Naive thymus-derived CD8-positive, alpha-beta T cell (primary cell): ENCODE measurements at regions not wholly inside any gene's neighbourhood (a gene's known extent, or its start where the extent isn't known, plus 50 kb on each side); places are given as distances from the start of the nearest gene placed in this dataset.
"Not testable (repeated sequence)": the region's sequence is repeated elsewhere in the genome, so short reads cannot be mapped to it uniquely, and the experiment has no call there.

Experiments used
- ATAC-seq, 2 donors: fragments of 150-1000 bp; cut with Tn5 transposase in 1 of 2; sonication (Bioruptor Pico), chemical (Tn5 transposase) in 1 of 2; 1 replicate in 1 of 2; 2 replicates in 1 of 2; pipeline ENCODE4 v1.10.0; 2021; ENCODE audit warnings: mild to moderate bottlenecking in 2 of 2, moderate library complexity in 2 of 2
- POLR2A ChIA-PET: fragments of 350-600 bp; sonication (Branson Sonifier 250); formaldehyde crosslinking; loops from one replicate; lab custom pipeline; 2021; ENCODE audit warnings: antibody characterized with exemption; lab: Charles Lee
- DNase-seq, 10 donors: peaks; one replicate each; pipeline versions ENCODE4 v3.0.0 to v3.0.0-alpha.2; 2020 to 2022
- H3K27ac Mint-ChIP-seq, 10 donors: one replicate each; pipeline ENCODE4 v1.8.0; 2020 to 2022; ENCODE audit warnings: mild to moderate bottlenecking in 10 of 10, mixed read lengths in 10 of 10, moderate library complexity in 4 of 10, inconsistent platforms in 1 of 10
- H3K27me3 Mint-ChIP-seq, 5 donors: one replicate each; pipeline ENCODE4 v1.8.0; 2021 to 2022; ENCODE audit warnings: mixed read lengths in 5 of 5
- H3K36me3 Mint-ChIP-seq, 3 donors: one replicate each; pipeline ENCODE4 v1.8.0; 2020 to 2022; ENCODE audit warnings: mixed read lengths in 3 of 3, mild to moderate bottlenecking in 2 of 3, inconsistent platforms in 1 of 3
- H3K4me1 Mint-ChIP-seq, 4 donors: one replicate each; pipeline ENCODE4 v1.8.0; 2021 to 2022; ENCODE audit warnings: mixed read lengths in 4 of 4
- H3K4me3 Mint-ChIP-seq, 10 donors: one replicate each; pipeline ENCODE4 v1.8.0; 2020 to 2022; ENCODE audit warnings: mild to moderate bottlenecking in 10 of 10, mixed read lengths in 10 of 10, moderate library complexity in 6 of 10, inconsistent platforms in 1 of 10
- H3K9me3 Mint-ChIP-seq, 9 donors: one replicate each; pipeline ENCODE4 v1.8.0; 2020 to 2022; ENCODE audit warnings: mixed read lengths in 9 of 9, mild to moderate bottlenecking in 3 of 9, inconsistent platforms in 1 of 9, moderate library complexity in 1 of 9

DNA sequence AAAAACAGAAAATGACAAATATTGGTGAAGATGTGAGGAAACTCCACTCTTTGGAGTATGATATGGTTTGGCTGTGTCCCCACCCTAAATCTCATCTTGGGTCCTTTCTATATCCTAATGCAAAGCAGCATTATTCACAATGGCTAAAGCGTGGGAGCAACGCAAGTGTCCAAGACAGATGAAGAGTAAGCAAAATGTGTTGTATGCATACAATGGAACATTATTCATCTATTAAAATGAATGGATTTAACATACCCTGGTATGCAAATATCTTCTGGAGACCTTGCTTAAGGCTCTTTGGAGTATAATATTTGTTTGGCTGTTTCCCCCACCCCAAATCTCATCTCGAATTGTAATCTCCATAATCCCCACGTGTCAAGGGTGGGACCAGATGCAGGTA is 839.8 kb upstream of the POM121L12 start:
- POLR2A ChIA-PET: no interaction called here
- no peaks in the 10 kb centered on the region for H3K4me1 Mint-ChIP-seq
- no peak for ATAC-seq
- H3K4me3 Mint-ChIP-seq: no peak overlapping the region
- peaks cover 0 to 22% (median 5%) of the 10 kb centered on the region in 9 donors for H3K9me3 Mint-ChIP-seq
- no peak overlapping the region for H3K27ac Mint-ChIP-seq
- H3K36me3 Mint-ChIP-seq: no peaks in the 10 kb centered on the region
- H3K27me3 Mint-ChIP-seq: no peaks in the 10 kb centered on the region
- DNase-seq: no peak

DNA sequence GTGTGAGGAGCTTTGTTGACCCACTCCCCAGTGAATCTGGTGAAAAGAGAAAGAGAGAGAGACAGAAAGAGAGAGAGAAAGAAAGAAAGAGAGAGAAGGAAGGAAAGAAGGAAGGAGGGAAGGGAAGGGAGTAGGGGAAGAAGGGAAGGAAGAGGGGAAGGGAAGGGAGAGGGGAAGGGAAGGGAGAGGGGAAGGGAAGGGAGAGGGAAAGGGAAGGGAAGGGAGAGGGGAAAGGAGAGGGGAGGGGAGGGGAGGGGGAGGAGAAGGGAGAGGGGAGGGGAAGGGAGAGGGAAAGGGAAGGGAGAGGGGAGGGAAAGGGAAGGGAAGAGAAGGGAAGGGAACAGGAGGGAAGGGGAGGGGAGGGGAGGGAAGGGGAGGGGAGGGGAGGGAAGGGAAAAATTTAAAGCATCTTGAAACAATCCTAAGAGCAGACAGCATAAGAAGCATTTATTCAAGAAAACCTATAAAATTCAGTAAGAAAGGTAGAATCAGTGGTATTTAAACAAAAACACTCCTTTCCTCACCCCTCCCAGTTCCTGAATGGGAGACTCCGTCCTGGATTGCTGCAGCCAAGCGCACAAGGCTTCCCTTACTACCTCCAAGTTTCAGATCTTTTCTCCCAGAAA is 846.2 kb upstream of the POM121L12 start:
- peaks cover 0 to 3% (median 0%) of the 10 kb centered on the region in 5 donors for H3K27me3 Mint-ChIP-seq
- H3K9me3 Mint-ChIP-seq: peaks cover 0 to 24% (median 9%) of the 10 kb centered on the region in 9 donors
- H3K4me1 Mint-ChIP-seq: no peaks in the 10 kb centered on the region
- H3K27ac Mint-ChIP-seq: no peak overlapping the region
- no peak overlapping the region for H3K4me3 Mint-ChIP-seq
- POLR2A ChIA-PET: no interaction called here
- no peaks in the 10 kb centered on the region for H3K36me3 Mint-ChIP-seq
- ATAC-seq (no peak), DNase-seq (no peak)

DNA sequence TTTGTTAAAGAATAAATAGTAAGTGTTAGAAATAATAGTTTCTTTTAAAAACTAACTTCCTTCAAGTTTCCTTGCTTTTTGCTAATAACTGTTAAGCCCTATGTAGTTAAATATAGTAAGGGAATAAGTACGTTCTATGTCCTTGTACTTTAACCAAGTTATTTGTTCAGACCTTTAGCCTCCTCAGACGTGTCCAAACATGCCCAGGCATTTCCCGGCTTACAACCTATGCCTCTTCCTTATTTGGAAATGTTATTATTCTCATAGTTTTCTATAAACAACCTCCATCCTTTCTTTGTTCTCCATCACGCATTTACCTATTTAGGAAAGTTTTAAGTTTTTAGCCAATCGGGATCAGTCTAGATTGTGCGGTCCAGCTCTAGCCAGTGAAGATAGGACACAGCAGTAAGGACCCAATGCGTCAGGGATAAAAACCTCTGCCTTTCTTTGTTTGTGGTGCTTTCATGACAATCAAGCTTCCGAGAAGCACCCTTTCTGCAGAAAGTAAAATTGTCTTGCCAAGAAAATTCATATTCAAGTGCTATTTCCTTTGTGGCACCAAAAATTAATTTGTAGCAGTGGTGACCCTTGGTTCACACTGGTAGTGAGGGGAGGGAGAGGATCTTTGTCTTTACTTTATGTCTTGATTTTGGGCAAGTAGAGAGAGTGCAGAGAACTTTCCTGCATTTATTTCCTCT is 851.3 kb upstream of the POM121L12 start:
- H3K9me3 Mint-ChIP-seq: peaks cover 1 to 27% (median 10%) of the 10 kb centered on the region in 9 donors

DNA sequence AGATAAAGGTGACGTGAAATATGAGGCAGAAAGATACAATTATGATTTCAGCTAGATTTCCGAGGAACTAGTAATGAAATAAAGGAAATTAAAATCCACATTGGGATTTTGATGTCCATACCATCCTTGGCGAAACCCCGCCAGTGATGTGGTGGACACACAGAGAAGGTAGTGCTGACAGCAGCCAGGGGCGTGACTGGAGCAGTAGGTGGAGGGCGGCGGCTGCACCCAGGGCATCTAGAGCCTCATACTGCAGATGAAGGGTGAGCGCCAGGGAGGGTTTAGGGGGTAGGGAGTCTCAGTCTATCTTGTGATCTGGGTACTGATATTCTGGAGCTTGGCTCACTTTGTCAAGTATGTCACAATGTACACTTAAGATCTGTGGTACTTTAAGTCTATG is 855.5 kb upstream of the POM121L12 start:
- ATAC-seq: no peak
- DNase-seq: no peak
- Mint-ChIP-seq H3K4me1 (no peaks in the 10 kb centered on the region), H3K36me3 (no peaks in the 10 kb centered on the region), H3K27ac (no peak overlapping the region), H3K9me3 (peaks cover 0 to 28% (median 7%) of the 10 kb centered on the region in 9 donors), H3K4me3 (no peak overlapping the region), H3K27me3 (peaks cover 0 to 2% (median 0%) of the 10 kb centered on the region in 5 donors)
- POLR2A ChIA-PET: no interaction called here

More for the DNA sequence above, 851.3 kb upstream of the POM121L12 start:
- H3K36me3 Mint-ChIP-seq: no peaks in the 10 kb centered on the region
- DNase-seq (no peak), ATAC-seq (no peak)
- H3K27me3 Mint-ChIP-seq: peaks cover 0 to 3% (median 0%) of the 10 kb centered on the region in 5 donors
- POLR2A ChIA-PET: no interaction called here
- no peak overlapping the region for H3K27ac Mint-ChIP-seq
- H3K4me1 Mint-ChIP-seq: no peaks in the 10 kb centered on the region
- H3K4me3 Mint-ChIP-seq: no peak overlapping the region

DNA sequence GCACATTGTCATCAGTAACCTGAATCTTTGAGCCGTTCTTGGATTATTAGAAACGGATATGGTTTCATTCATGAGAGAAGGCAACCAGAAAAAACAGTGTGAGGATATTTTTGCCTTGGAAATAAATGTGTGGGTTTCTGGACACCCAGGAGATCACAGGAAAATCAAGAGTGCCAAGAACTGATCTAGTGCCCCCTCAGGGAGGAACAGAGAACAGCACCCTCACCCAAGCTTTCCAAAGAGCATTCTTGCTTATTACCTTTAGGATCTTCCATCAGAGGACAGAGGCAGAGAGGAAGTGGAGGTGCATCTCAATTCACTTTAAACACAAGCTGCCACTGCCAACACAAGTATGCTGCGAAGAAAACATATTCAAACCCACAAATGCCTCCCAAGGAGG is 851.5 kb upstream of the COBL start:
- DNase-seq: no peak
- peaks cover 0 to 10% (median 2%) of the 10 kb centered on the region in 9 donors for H3K9me3 Mint-ChIP-seq
- no peak overlapping the region for H3K4me3 Mint-ChIP-seq
- no peaks in the 10 kb centered on the region for H3K27me3 Mint-ChIP-seq
- H3K4me1 Mint-ChIP-seq: no peaks in the 10 kb centered on the region
- POLR2A ChIA-PET: no interaction called here
- ATAC-seq: no peak
- H3K36me3 Mint-ChIP-seq: no peaks in the 10 kb centered on the region
- no peak overlapping the region for H3K27ac Mint-ChIP-seq

DNA sequence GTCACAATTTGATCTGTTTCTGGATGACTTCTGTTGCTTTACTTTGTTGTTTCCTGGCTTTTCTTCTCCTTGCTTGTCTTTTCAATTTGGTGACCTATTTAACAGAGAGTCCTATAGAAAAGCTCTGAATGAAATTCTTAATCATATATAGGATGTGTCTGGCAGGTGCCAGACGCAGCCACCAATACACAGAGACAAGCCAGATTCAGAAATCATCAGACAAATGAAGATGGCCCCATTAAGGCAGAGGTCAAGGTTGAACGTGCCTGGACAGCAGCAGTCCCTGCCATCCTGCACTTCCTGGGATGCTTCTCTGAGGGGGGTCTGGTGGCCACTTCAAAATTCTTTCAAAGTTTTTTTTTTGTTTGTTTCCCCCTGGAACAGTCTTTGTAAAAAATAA is 846.7 kb upstream of the COBL start:
- H3K27me3 Mint-ChIP-seq: no peaks in the 10 kb centered on the region
- H3K36me3 Mint-ChIP-seq: no peaks in the 10 kb centered on the region
- no peak overlapping the region for H3K4me3 Mint-ChIP-seq
- no peaks in the 10 kb centered on the region for H3K4me1 Mint-ChIP-seq
- no peak overlapping the region for H3K27ac Mint-ChIP-seq
- no peak for DNase-seq
- ATAC-seq: no peak
- POLR2A ChIA-PET: no interaction called here
- H3K9me3 Mint-ChIP-seq: peaks cover 0 to 5% (median 2%) of the 10 kb centered on the region in 9 donors

DNA sequence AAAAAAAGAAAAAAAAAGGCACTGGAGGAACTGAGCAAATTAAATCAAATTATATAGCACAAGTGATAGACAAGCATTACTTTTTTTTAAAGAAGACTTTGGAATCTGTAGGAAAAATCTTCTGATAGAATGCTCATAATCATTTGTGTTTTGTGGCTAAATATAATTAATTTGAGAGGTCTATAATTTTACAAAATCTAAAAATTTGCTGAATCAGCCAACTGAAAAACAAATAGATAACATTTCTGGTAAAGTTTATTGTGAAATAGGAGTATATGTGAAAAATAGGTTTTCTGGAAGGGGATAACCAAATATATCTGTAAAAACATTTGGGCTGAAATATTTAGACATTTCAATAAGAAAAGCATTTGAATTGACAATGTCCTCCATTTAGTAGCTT is 844.9 kb upstream of the COBL start:
- no peaks in the 10 kb centered on the region for H3K36me3 Mint-ChIP-seq
- no peak for ATAC-seq
- no peak overlapping the region for H3K4me3 Mint-ChIP-seq
- DNase-seq: no peak
- peaks cover 0 to 6% (median 3%) of the 10 kb centered on the region in 9 donors for H3K9me3 Mint-ChIP-seq
- POLR2A ChIA-PET: no interaction called here
- H3K27ac Mint-ChIP-seq: no peak overlapping the region
- no peaks in the 10 kb centered on the region for H3K4me1 Mint-ChIP-seq
- H3K27me3 Mint-ChIP-seq: no peaks in the 10 kb centered on the region

DNA sequence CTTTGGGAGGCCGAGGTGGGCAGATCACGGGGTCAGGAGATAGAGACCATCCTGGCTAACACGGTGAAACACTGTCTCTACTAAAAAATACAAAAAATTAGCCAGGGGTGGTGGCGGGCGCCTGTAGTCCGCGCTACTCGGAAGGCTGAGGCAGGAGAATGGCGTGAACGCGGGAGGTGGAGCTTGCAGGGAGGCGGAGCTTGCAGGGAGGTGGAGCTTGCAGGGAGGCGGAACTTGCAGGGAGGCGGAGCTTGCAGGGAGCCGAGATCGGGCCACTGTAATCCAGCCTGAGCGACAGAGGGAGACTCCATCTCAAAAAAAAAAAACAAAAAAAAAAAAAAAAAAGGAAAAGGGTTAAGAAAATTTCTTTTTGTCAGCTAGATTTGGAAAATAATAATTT is 842.8 kb upstream of the COBL start:
- DNase-seq, H3K27ac Mint-ChIP-seq, H3K36me3 Mint-ChIP-seq, POLR2A ChIA-PET, H3K4me1 Mint-ChIP-seq, ATAC-seq, H3K4me3 Mint-ChIP-seq, H3K9me3 Mint-ChIP-seq, H3K27me3 Mint-ChIP-seq: not testable (repeated sequence)

DNA sequence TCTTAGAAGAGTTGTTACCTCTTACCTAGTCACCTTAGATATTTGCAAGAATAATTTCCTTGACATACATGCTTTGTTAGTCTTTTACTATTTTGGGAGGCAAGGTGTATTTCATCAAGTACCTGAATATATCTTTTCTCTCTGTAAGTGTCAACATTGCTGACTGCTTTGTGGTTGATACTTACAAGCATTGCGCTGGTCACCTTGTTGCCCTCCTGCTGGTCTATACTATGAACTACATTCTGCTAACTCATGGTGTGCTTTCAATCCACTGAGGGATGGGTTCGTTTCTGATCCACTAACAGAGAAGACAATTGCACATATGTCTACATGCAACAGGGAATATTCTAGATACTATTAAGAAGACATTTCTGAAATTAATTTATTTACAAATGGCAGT is 837.8 kb upstream of the COBL start:
- H3K4me3 Mint-ChIP-seq: no peak overlapping the region
- no peaks in the 10 kb centered on the region for H3K4me1 Mint-ChIP-seq
- POLR2A ChIA-PET: no interaction called here
- no peak overlapping the region for H3K27ac Mint-ChIP-seq
- DNase-seq: no peak
- no peaks in the 10 kb centered on the region for H3K36me3 Mint-ChIP-seq
- no peak for ATAC-seq
- peaks cover 0 to 8% (median 1%) of the 10 kb centered on the region in 9 donors for H3K9me3 Mint-ChIP-seq
- H3K27me3 Mint-ChIP-seq: no peaks in the 10 kb centered on the region

DNA sequence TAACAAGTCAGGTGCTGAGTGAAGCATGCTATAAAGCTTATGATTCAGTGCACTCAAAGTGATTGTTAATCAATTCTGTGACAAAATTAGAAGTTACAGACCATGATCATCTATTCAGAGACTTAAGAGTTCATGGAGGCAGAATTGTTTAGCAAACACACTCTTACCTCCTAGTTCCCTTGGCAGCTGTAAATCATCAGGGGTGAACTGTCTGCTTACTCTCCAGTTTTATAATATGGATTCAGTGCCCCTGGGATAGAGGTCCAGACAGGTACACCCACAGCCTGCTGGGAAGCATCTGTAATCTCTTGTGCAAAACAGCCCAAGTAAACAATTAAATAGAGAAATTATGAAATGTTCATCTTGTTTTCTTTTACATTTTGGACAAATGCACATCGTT is 835.0 kb upstream of the COBL start:
- DNase-seq (no peak), ATAC-seq (no peak)
- Mint-ChIP-seq H3K27ac (no peak overlapping the region), H3K36me3 (no peaks in the 10 kb centered on the region), H3K27me3 (no peaks in the 10 kb centered on the region), H3K4me1 (no peaks in the 10 kb centered on the region), H3K4me3 (no peak overlapping the region), H3K9me3 (peaks cover 0 to 6% (median 2%) of the 10 kb centered on the region in 9 donors)
- POLR2A ChIA-PET: no interaction called here

DNA sequence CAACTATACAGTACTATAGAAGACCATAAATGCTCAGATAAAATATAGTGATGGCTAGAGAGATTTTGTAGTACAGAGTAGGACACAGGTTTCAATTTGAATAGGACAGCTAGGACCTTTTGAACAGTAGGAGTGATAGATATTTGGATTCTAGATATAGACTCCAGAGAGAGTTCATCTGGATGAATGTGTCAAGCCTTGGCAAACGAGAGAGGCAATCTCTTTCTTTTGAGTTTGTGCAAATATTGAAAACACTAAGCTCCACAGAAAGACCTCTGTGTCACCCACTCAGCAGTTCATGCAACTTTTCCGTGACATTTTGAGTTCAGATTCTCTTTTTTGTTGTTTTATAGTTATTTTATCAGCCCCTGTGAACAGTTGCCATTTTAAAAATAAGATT is 834.3 kb upstream of the COBL start:
- Mint-ChIP-seq H3K27ac (no peak overlapping the region), H3K9me3 (peaks cover 0 to 6% (median 0%) of the 10 kb centered on the region in 9 donors), H3K4me1 (no peaks in the 10 kb centered on the region), H3K27me3 (no peaks in the 10 kb centered on the region), H3K4me3 (no peak overlapping the region), H3K36me3 (no peaks in the 10 kb centered on the region)
- DNase-seq: no peak
- no peak for ATAC-seq
- POLR2A ChIA-PET: no interaction called here

DNA sequence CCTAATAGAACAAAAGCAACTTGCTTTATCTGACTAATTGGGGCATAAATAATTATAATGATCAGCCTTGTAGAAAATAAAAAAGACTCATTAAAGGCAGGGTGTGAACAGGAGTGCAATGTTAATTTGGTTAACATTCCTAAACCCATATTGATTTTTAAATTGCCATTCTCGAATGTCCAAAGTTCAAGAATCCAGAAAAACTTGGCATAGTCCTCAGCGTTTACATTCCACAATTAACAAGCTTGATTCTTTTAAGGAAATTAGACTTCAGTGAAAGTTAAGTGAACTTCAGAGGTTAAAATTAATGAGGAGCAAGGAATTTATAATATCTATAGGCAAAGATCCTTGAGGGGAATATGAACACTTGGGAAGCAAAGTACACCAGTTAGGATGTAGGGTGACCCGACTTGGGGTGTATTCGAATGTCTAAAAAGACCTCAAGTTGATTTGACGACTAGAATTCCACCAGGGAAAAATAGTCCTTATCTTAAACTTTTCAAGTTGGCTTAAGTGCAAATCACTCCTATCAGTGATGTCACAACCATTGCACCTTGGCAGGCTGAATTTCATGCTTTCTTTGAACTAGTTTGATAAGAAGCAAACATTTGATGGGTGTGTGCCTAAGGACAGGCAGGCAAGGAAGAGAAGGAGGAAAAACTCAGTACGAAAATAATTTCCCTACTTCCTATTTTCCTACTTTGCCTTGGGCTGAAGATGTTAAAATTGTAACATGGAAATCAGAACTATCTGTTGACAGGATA is 830.4 kb upstream of the COBL start:
- Mint-ChIP-seq H3K36me3 (no peaks in the 10 kb centered on the region), H3K4me3 (no peak overlapping the region), H3K4me1 (no peaks in the 10 kb centered on the region), H3K9me3 (peaks cover 0 to 7% (median 0%) of the 10 kb centered on the region in 9 donors), H3K27me3 (no peaks in the 10 kb centered on the region), H3K27ac (no peak overlapping the region)
- ATAC-seq (no peak), DNase-seq (no peak)
- POLR2A ChIA-PET: no interaction called here

DNA sequence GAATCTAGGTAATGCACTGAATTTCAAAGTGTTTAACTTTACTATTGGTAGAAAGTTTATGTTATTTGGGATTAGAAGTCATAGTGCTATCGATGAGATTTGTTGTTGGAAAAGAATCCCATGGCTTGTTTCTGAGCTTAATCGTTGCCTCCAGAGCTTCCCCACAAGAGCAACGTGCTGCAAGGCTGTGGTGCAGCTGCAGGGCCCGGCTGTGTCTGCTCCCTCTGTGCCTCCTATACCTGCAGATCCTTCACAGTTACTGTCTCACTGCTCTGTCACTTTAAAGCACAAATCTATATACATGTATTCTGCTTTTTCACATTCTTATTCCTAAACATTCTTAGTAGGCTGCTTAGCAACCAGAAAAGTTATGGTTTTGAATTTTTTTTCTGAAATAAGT is 826.6 kb upstream of the COBL start:
- H3K9me3 Mint-ChIP-seq: peaks cover 0 to 23% (median 8%) of the 10 kb centered on the region in 9 donors
- H3K4me3 Mint-ChIP-seq: no peak overlapping the region
- DNase-seq: no peak
- no peak overlapping the region for H3K27ac Mint-ChIP-seq
- no peaks in the 10 kb centered on the region for H3K27me3 Mint-ChIP-seq
- no peak for ATAC-seq
- POLR2A ChIA-PET: no interaction called here
- no peaks in the 10 kb centered on the region for H3K36me3 Mint-ChIP-seq
- H3K4me1 Mint-ChIP-seq: no peaks in the 10 kb centered on the region
